Omental fat pad (tissue), 3 donors: ENCODE measurements at regions not wholly inside any gene's neighbourhood (a gene's known extent, or its start where the extent isn't known, plus 50 kb on each side); places are given as distances from the start of the nearest gene placed in this dataset.

Experiments used
- ATAC-seq: fragments of 150-250 bp; one replicate; pipeline ENCODE4 v1.9.1; 2016; ENCODE audit warnings: mild to moderate bottlenecking, moderate library complexity; ENCODE audit not compliant: low FRiP score
- DNase-seq: peaks from one replicate; pipeline ENCODE4 v3.0.0-alpha.2; 2019; ENCODE audit warnings: low spot score
- CTCF ChIP-seq, 3 donors: fragments of 450-650 bp; IDR thresholded peaks; one replicate each; pipeline ENCODE4 v1.5.1; 2016 to 2017; ENCODE audit warnings: antibody characterized with exemption in 3 of 3, mild to moderate bottlenecking in 3 of 3, moderate library complexity in 2 of 3

DNA sequence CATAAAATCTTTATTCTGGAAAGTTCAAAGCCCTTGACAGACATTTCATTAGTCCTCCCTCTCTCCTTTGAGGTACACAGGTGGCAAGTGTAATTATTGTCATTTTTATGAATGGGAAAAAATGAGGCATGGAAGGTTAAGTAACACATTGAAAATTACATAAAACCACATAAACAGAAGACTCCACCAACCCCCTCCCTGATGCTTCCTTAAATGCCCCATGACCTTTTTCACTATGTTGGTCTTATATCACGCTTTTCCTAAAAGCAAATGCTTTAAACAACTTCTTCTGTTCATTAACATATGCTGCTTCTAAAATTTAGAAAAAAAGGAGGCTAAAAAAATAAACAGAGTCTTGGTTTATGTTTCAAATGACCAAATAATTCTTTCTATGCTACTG lies 648.4 kb downstream of the PTPRC start:
- DNase-seq (no peak), ATAC-seq (no peak)
- no peak for TF ChIP-seq CTCF (IDR thresholded peaks at IDR 0.05)

GRCh38 chr1:199287647-199288046 lies 648.8 kb downstream of the PTPRC start:
- DNase-seq: no peak
- no peak for ATAC-seq
- no peak for TF ChIP-seq CTCF (IDR thresholded peaks at IDR 0.05)

DNA sequence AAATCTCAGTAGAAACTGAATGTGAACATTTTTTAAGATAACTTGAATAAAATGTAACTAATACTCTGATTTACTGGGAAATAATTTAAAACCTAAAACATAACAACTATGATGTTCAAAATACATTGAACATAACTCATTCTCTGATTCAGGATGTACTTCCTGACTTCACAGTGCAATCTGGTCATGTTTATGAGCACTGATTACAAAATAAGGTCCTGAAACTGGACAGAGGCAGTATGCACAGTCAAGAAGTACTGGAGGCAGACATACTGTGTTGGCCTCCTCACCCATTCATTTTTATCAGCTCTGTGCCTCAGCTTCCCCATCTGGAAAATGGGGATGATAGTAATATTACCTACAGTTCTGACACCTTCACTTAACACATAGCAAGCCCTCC lies 651.3 kb downstream of the PTPRC start:
- ATAC-seq: no peak
- no peak for TF ChIP-seq CTCF (IDR thresholded peaks at IDR 0.05)
- DNase-seq: no peak

DNA sequence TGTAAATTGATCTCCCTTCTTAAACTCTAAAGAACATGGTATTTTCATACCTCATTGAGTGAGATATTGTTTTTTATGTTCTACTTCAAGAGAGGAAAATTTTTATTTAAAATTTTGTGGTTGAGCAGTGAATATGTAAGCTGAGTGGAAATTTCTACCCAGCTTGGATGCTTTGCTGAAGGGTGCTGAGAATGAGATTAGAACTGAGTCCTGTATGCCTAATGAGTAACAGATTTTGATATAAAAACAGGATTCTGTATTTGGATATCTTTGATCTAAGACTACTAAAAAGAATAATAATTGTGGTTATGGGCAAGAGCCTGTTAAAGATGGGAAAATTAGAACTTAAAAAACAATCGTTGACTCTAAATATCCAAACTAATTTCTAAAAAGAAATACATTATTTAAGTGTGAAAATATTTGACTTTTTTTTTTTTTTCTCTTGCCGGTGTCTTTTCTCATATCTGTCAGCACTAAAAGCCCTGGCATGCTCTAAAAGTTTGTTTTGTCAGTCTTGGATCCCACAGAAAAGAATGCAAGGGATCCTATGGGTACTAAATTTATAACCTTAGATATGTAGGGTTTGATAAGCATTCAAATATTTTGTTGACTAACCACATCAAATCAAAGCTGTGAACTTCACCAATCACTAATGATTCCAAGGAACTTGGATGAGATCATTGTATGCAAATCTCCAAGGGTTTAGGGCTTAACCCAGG lies 652.3 kb downstream of the PTPRC start:
- no peak for TF ChIP-seq CTCF (IDR thresholded peaks at IDR 0.05)
- no peak for DNase-seq
- ATAC-seq: no peak

DNA sequence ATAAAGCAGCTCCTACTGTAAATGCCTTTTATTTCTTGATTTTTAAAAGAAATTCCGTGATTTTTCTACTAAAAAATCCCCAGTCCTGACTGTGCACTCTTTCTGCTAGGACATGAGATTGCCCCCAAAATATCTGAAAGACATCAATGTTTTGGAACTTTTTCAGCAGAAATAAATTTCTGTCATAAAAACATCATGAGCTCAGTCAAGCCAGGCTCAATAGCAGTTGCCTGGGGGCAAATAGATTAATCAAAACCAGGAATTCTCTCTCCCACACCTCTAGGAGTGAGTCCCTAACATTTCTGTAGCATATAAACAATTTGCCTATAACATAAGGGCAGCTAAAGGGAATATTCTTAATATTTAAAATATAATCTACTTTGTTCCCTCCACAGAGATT lies 654.1 kb downstream of the PTPRC start:
- TF ChIP-seq CTCF (IDR thresholded peaks at IDR 0.05): no peak
- no peak for ATAC-seq
- no peak for DNase-seq

- no peak for TF ChIP-seq CTCF (IDR thresholded peaks at IDR 0.05)
- DNase-seq: no peak
- no peak for ATAC-seq
Measured at GRCh38 chr1:199295107-199295506, 656.3 kb downstream of the PTPRC start.

GRCh38 chr1:199297174-199297573 lies 658.3 kb downstream of the PTPRC start:
- no peak for TF ChIP-seq CTCF (IDR thresholded peaks at IDR 0.05)
- no peak for DNase-seq
- ATAC-seq: peak; percentile 13
